ENCODE measurements at regions not wholly inside any gene's neighbourhood (a gene's known extent, or its start where the extent isn't known, plus 50 kb on each side); places are given as distances from the start of the nearest gene placed in this dataset.

GRCh38 chr11:45093761-45094455, 52.5 kb upstream of the PRDM11 start:
- TF ChIP-seq, protein P1, sequence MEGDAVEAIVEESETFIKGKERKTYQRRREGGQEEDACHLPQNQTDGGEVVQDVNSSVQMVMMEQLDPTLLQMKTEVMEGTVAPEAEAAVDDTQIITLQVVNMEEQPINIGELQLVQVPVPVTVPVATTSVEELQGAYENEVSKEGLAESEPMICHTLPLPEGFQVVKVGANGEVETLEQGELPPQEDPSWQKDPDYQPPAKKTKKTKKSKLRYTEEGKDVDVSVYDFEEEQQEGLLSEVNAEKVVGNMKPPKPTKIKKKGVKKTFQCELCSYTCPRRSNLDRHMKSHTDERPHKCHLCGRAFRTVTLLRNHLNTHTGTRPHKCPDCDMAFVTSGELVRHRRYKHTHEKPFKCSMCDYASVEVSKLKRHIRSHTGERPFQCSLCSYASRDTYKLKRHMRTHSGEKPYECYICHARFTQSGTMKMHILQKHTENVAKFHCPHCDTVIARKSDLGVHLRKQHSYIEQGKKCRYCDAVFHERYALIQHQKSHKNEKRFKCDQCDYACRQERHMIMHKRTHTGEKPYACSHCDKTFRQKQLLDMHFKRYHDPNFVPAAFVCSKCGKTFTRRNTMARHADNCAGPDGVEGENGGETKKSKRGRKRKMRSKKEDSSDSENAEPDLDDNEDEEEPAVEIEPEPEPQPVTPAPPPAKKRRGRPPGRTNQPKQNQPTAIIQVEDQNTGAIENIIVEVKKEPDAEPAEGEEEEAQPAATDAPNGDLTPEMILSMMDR (IDR thresholded peaks at IDR 0.05; ENCODE audit: low read length) = no peak
- no peak for TF ChIP-seq EZH2 (IDR thresholded peaks at IDR 0.05; ENCODE audit: borderline replicate concordance, low read length)
